AG09309 (cell line): ENCODE measurements at regions not wholly inside any gene's neighbourhood (a gene's known extent, or its start where the extent isn't known, plus 50 kb on each side); places are given as distances from the start of the nearest gene placed in this dataset.

Experiments
- DNase-seq: peaks from one replicate; pipeline ENCODE4 v3.0.0-alpha.2; 2010; ENCODE audit warnings: low read depth
- H3K4me3 ChIP-seq: 2 replicates; pipeline ENCODE4 v1.5.1; 2011; ENCODE audit warnings: mild to moderate bottlenecking, low read depth, low read length, moderate library complexity; ENCODE audit not compliant: control insufficient read depth
- TF ChIP-seq, protein P1 (sequence below): IDR thresholded peaks from 2 replicates; pipeline ENCODE4 v1.5.1; 2011; ENCODE audit warnings: mild to moderate bottlenecking, low read depth, low read length, inconsistent platforms; ENCODE audit not compliant: insufficient read depth, control insufficient read depth; ENCODE audit errors: missing control alignments

GRCh38 chr2:194999771-195000170, 657.3 kb upstream of the SLC39A10 start:
- DNase-seq = no peak
- TF ChIP-seq, protein P1, sequence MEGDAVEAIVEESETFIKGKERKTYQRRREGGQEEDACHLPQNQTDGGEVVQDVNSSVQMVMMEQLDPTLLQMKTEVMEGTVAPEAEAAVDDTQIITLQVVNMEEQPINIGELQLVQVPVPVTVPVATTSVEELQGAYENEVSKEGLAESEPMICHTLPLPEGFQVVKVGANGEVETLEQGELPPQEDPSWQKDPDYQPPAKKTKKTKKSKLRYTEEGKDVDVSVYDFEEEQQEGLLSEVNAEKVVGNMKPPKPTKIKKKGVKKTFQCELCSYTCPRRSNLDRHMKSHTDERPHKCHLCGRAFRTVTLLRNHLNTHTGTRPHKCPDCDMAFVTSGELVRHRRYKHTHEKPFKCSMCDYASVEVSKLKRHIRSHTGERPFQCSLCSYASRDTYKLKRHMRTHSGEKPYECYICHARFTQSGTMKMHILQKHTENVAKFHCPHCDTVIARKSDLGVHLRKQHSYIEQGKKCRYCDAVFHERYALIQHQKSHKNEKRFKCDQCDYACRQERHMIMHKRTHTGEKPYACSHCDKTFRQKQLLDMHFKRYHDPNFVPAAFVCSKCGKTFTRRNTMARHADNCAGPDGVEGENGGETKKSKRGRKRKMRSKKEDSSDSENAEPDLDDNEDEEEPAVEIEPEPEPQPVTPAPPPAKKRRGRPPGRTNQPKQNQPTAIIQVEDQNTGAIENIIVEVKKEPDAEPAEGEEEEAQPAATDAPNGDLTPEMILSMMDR = no peak

GRCh38 chr2:194992648-194993047, 664.4 kb upstream of the SLC39A10 start:
- no peak overlapping the region for H3K4me3 ChIP-seq
- TF ChIP-seq, protein P1 = no peak

More at GRCh38 chr2:194999771-195000170, 657.3 kb upstream of the SLC39A10 start:
- no peak overlapping the region for H3K4me3 ChIP-seq

GRCh38 chr2:194985258-194985657, 671.8 kb upstream of the SLC39A10 start:
- no peak for DNase-seq
- no peak overlapping the region for H3K4me3 ChIP-seq
- TF ChIP-seq, protein P1 = no peak

More at GRCh38 chr2:194992648-194993047, 664.4 kb upstream of the SLC39A10 start:
- no peak for DNase-seq

- TF ChIP-seq, protein P1 = no peak
- no peak overlapping the region for H3K4me3 ChIP-seq
- no peak for DNase-seq
Observed at GRCh38 chr2:194962254-194962653, 694.8 kb upstream of the SLC39A10 start.

- no peak overlapping the region for H3K4me3 ChIP-seq
- TF ChIP-seq, protein P1 = no peak
Observed at GRCh38 chr2:194954218-194954617, 702.8 kb upstream of the SLC39A10 start.

GRCh38 chr2:194946826-194947225, 710.2 kb upstream of the SLC39A10 start:
- no peak for DNase-seq
- TF ChIP-seq, protein P1 = no peak
- H3K4me3 ChIP-seq = no peak overlapping the region

More at GRCh38 chr2:194954218-194954617, 702.8 kb upstream of the SLC39A10 start:
- DNase-seq = no peak

GRCh38 chr2:194938066-194938465, 719.0 kb upstream of the SLC39A10 start:
- TF ChIP-seq, protein P1 = no peak
- no peak overlapping the region for H3K4me3 ChIP-seq
- DNase-seq = no peak
